Transverse colon (tissue), 4 donors: ENCODE measurements at regions not wholly inside any gene's neighbourhood (a gene's known extent, or its start where the extent isn't known, plus 50 kb on each side); places are given as distances from the start of the nearest gene placed in this dataset.

Source experiments
- DNase-seq: peaks from one replicate; pipeline ENCODE4 v3.0.0-alpha.2; 2019
- H3K27ac ChIP-seq, 4 donors: fragments of 200-600 bp; sonication (generic); 2 replicates each; pipeline ENCODE4 v1.5.1; 2016 to 2018; ENCODE audit warnings: inconsistent platforms in 4 of 4
- H3K27me3 ChIP-seq: fragments of 200-600 bp; sonication (generic); 2 replicates; pipeline ENCODE4 v1.5.1; 2017; ENCODE audit warnings: inconsistent platforms
- H3K36me3 ChIP-seq, 4 donors: fragments of 200-600 bp; sonication (generic); 2 replicates each; pipeline ENCODE4 v1.5.1; 2017 to 2019; ENCODE audit warnings: inconsistent platforms in 4 of 4
- H3K4me1 ChIP-seq, 4 donors: fragments of 200-600 bp; sonication (generic); 2 replicates each; pipeline ENCODE4 v1.5.1; 2017 to 2020; ENCODE audit warnings: inconsistent platforms in 4 of 4
- H3K4me3 ChIP-seq, 4 donors: fragments of 200-600 bp; sonication (generic); 1 replicate in 1 of 4; 2 replicates in 3 of 4; pipeline versions ENCODE4 v1.5.1 to v1.6.1; 2017 to 2019; ENCODE audit warnings: inconsistent platforms in 4 of 4
- H3K9me3 ChIP-seq, 2 donors: fragments of 200-600 bp; sonication (generic); 2 replicates each; pipeline ENCODE4 v1.5.1; 2017 to 2019; ENCODE audit warnings: inconsistent platforms in 2 of 2
- EP300 ChIP-seq: sonication (generic); formaldehyde crosslinking; IDR thresholded peaks from one replicate; pipeline ENCODE4 v1.6.1; 2017; ENCODE audit warnings: antibody characterized with exemption, low read depth
- POLR2A ChIP-seq: fragments of 450-650 bp; IDR thresholded peaks from one replicate; pipeline ENCODE4 v1.6.1; 2016; ENCODE audit warnings: antibody characterized with exemption, mild to moderate bottlenecking, moderate library complexity
- POLR2AphosphoS5 ChIP-seq, 3 donors: sonication (generic); formaldehyde crosslinking; IDR thresholded peaks; one replicate each; pipeline ENCODE4 v1.6.1; 2016; ENCODE audit warnings: antibody characterized with exemption in 3 of 3
- WGBS, 2 donors: methylation state at CpG; one replicate each; pipeline ENCODE4 v1.1.5; 2018; ENCODE audit warnings: low coverage in 1 of 2; 5-methylcytosine and 5-hydroxymethylcytosine counted together
- in situ Hi-C, 4 donors: fragments of 200-750 bp; cut with MboI; loops; one replicate each; pipeline versions ENCODE4 v1.15.0 to v1.15.1; 2017; ENCODE audit warnings: low sequenced_read_pairs in 3 of 4, low pct_ligation_motif_present in 1 of 4, low pct_unique_long_range_greater_than_20kb in 1 of 4
- intact Hi-C: fragments of 100-400 bp; cut with DNase I; formaldehyde crosslinking; loops from one replicate; pipeline ENCODE4 v1.15.1; 2023; ENCODE audit warnings: low total_unique reads
- TF ChIP-seq, protein P1 (sequence below), 5 experiments: fragments of 200-600 bp in 3 of 5; fragments of 450-650 bp in 2 of 5; sonication (generic) in 3 of 5; IDR thresholded peaks; 1 replicate in 2 of 5; 2 replicates in 3 of 5; pipeline ENCODE4 v1.5.1; 2016 to 2017; ENCODE audit warnings: antibody characterized with exemption in 5 of 5, inconsistent platforms in 3 of 5, mild to moderate bottlenecking in 2 of 5, moderate library complexity in 1 of 5

DNA sequence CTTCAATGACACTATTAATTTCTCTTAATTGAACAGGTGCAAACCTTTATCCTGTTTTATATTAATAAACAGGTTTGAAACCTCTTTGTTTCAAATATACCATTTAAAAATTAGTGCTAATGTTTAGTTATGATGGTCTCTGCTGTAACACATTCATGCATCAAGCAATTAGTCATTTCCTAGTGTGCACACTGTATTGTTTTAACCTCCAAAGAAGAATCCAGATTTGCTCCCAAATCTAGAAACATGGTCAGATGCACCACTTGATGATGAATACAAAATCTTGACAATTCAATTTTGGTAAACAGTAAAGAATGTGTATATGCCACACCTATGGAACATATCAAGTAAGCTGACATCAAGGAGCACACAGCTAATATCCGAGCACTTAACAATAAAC, 157.1 kb downstream of the TRIML1 start:
- no peak for DNase-seq
- H3K4me1 ChIP-seq: no peaks in the 10 kb centered on the region
- in situ Hi-C loops: no loop called here
- no peak overlapping the region for H3K4me3 ChIP-seq
- WGBS, 2 donors: 67% methylated on average over 1 of the region's 1 CpG
- intact Hi-C loops: loop anchor here (5.0 kb wide), 1 partner anchor 1041 kb away; no protein-coding TSS in a partner anchor
- H3K36me3 ChIP-seq: no peaks in the 10 kb centered on the region
- no peak overlapping the region for H3K27ac ChIP-seq
- no peaks in the 10 kb centered on the region for H3K27me3 ChIP-seq
- no peaks in the 10 kb centered on the region for H3K9me3 ChIP-seq
- no peak for TF ChIP-seq POLR2A
- TF ChIP-seq, protein P1, sequence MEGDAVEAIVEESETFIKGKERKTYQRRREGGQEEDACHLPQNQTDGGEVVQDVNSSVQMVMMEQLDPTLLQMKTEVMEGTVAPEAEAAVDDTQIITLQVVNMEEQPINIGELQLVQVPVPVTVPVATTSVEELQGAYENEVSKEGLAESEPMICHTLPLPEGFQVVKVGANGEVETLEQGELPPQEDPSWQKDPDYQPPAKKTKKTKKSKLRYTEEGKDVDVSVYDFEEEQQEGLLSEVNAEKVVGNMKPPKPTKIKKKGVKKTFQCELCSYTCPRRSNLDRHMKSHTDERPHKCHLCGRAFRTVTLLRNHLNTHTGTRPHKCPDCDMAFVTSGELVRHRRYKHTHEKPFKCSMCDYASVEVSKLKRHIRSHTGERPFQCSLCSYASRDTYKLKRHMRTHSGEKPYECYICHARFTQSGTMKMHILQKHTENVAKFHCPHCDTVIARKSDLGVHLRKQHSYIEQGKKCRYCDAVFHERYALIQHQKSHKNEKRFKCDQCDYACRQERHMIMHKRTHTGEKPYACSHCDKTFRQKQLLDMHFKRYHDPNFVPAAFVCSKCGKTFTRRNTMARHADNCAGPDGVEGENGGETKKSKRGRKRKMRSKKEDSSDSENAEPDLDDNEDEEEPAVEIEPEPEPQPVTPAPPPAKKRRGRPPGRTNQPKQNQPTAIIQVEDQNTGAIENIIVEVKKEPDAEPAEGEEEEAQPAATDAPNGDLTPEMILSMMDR (IDR thresholded peaks at IDR 0.05): no peak
- TF ChIP-seq EP300: no peak
- no peak for TF ChIP-seq POLR2AphosphoS5 (IDR thresholded peaks at IDR 0.05)

DNA sequence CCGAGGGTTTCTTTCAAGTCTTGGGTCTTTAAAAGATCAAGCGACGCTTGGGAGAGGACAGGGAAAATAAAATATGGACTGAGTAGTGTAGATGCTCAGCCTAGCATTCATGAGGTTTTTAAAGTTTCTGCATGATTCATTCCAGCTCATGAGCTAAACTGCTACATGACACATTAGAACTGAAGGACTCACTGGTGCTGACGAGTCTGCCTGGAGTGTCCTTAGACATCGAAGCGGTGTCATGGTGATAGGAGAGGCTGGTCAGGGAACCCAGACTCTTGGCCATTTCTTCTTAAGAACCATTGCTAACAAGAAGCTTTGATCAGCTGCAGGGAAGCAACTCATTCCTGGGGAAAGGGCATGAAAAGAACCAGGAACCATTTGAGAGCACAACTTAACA, 158.6 kb downstream of the TRIML1 start:
- H3K4me1 ChIP-seq: no peaks in the 10 kb centered on the region
- no peaks in the 10 kb centered on the region for H3K27me3 ChIP-seq
- no peak for DNase-seq
- TF ChIP-seq POLR2A (no peak), EP300 (no peak), POLR2AphosphoS5 (IDR thresholded peaks at IDR 0.05) (no peak)
- TF ChIP-seq, protein P1 (IDR thresholded peaks at IDR 0.05): no peak
- intact Hi-C loops (loop anchor here (2.0 to 5.0 kb wide), 2 partner anchors 29 to 1039 kb away; no protein-coding TSS in a partner anchor), in situ Hi-C loops (no loop called here)
- H3K36me3 ChIP-seq: no peaks in the 10 kb centered on the region
- 90 to 92% methylated on average over 6 of the region's 6 CpGs for WGBS, 2 donors
- H3K27ac ChIP-seq: no peak overlapping the region
- no peak overlapping the region for H3K4me3 ChIP-seq
- H3K9me3 ChIP-seq: no peaks in the 10 kb centered on the region

DNA sequence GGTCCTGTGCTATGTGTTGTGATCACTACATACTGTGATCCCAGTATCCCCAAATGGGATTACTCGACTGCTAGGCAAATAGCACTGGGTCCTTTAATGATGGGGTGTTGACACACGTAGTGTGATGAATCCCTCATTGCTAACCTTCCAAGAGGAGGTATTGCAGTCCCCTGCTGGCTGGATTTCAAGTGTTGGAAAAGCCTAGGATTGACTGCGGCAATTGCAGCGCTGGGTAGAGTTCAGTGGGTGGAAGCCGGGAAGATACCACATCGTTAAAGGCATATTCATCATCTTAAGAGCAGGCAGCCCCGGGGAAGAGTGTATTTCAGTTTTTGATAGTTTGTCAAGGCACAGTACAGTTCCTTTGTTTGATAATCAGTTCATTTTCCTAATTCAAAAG, 159.9 kb downstream of the TRIML1 start:
- 86% methylated on average over 7 of the region's 7 CpGs; no CpG with 5 or more reads in 1 of the 2 donors for WGBS, 2 donors
- TF ChIP-seq, protein P1 (IDR thresholded peaks at IDR 0.05): no peak
- TF ChIP-seq POLR2AphosphoS5 (IDR thresholded peaks at IDR 0.05) (no peak), POLR2A (no peak), EP300 (no peak)
- H3K27me3 ChIP-seq: no peaks in the 10 kb centered on the region
- H3K36me3 ChIP-seq: no peaks in the 10 kb centered on the region
- H3K27ac ChIP-seq: no peak overlapping the region
- no peaks in the 10 kb centered on the region for H3K9me3 ChIP-seq
- DNase-seq: no peak
- H3K4me1 ChIP-seq: no peaks in the 10 kb centered on the region
- intact Hi-C loops: loop anchor here (2.0 to 5.0 kb wide), 2 partner anchors 28 to 1038 kb away; no protein-coding TSS in a partner anchor
- H3K4me3 ChIP-seq: no peak overlapping the region
- in situ Hi-C loops: no loop called here

DNA sequence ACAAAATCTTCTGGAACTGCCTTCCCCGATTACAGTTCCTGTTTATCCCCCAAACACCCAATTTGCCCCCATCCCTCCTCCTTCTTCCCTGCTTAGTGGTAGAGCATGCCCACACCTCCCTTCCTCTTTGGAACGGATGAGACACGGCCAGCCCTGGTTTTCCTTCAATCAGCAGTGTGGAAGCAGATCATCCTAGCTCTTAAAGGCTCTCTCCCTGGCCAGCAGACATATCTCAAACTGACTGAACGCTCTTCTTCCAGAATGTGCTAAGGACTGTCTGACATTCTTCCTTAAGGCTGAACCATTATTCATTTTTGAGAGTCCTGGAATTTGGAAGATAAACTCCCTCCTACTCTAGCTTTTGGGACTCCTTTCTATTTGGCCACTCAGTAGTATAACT, 161.1 kb downstream of the TRIML1 start:
- in situ Hi-C loops: no loop called here
- WGBS, 2 donors: 32 to 48% methylated on average over 3 to 4 of the region's 4 CpGs

More for the DNA sequence above, 161.1 kb downstream of the TRIML1 start:
- TF ChIP-seq POLR2AphosphoS5 (IDR thresholded peaks at IDR 0.05) (no peak), POLR2A (no peak), EP300 (no peak)
- TF ChIP-seq, protein P1 (IDR thresholded peaks at IDR 0.05): no peak
- DNase-seq: no peak
- H3K36me3 ChIP-seq: no peaks in the 10 kb centered on the region
- H3K4me1 ChIP-seq: no peaks in the 10 kb centered on the region
- H3K27ac ChIP-seq: no peak overlapping the region
- no peak overlapping the region for H3K4me3 ChIP-seq
- H3K9me3 ChIP-seq: no peaks in the 10 kb centered on the region
- H3K27me3 ChIP-seq: no peaks in the 10 kb centered on the region
- intact Hi-C loops: no loop called here
